ENCODE measurements at regions not wholly inside any gene's neighbourhood (a gene's known extent, or its start where the extent isn't known, plus 50 kb on each side); places are given as distances from the start of the nearest gene placed in this dataset.

- intact Hi-C loops (cut with micrococcal nuclease; ENCODE audit: unreplicated experiment), result no loop called here
- no peaks in the 10 kb centered on the region for H3K9me2 ChIP-seq (ENCODE audit: insufficient read depth, low read length)
- H3K9me3 ChIP-seq (ENCODE audit: low read length), result no peaks in the 10 kb centered on the region
- H3K4me1 ChIP-seq (ENCODE audit: insufficient read depth, low read length, poor library complexity, severe bottlenecking), result no peaks in the 10 kb centered on the region
- no peak overlapping the region for H3K4me2 ChIP-seq (ENCODE audit: low read length)
- no peak overlapping the region for H2AFZ ChIP-seq (ENCODE audit: low read length)
- H3K36me3 ChIP-seq (ENCODE audit: insufficient read depth, low read length), result no peaks in the 10 kb centered on the region
- H3K4me3 ChIP-seq (ENCODE audit: low read depth, low read length, poor library complexity, severe bottlenecking), result no peak overlapping the region
- no peaks in the 10 kb centered on the region for H3K79me2 ChIP-seq (ENCODE audit: insufficient read depth, low read depth, low read length)
- ChIA-PET CTCF (ENCODE audit: unreplicated experiment) (no interaction called here), POLR2A (no interaction called here)
- TF ChIP-seq EZH2phosphoT487 (IDR thresholded peaks at IDR 0.05; ENCODE audit: borderline replicate concordance, low read depth, low read length) (no peak), CTCF (conservative IDR thresholded peaks at IDR 0.05; ENCODE audit: low read length) (no peak)
- DNase-seq (ENCODE audit: low spot score), result no peak
- H3K27ac ChIP-seq (ENCODE audit: low read depth, low read length, poor library complexity, severe bottlenecking), result no peak overlapping the region
- H4K20me1 ChIP-seq (ENCODE audit: insufficient read depth, low read length), result no peaks in the 10 kb centered on the region
- BruUV-seq (replicated peaks), result no TSS peak
Measured at GRCh38 chr1:168386492-168386891, 105.8 kb downstream of the TBX19 start.

- CTCF ChIA-PET (ENCODE audit: unreplicated experiment), result no interaction called here
- no peaks in the 10 kb centered on the region for H3K36me3 ChIP-seq (ENCODE audit: insufficient read depth, low read length)
- no peak for DNase-seq (ENCODE audit: low spot score)
- no peaks in the 10 kb centered on the region for H3K9me2 ChIP-seq (ENCODE audit: insufficient read depth, low read length)
- H3K4me2 ChIP-seq (ENCODE audit: low read length), result no peak overlapping the region
- intact Hi-C loops (cut with micrococcal nuclease; ENCODE audit: unreplicated experiment), result no loop called here
- no peak overlapping the region for H3K27ac ChIP-seq (ENCODE audit: low read depth, low read length, poor library complexity, severe bottlenecking)
- TF ChIP-seq CTCF (conservative IDR thresholded peaks at IDR 0.05; ENCODE audit: low read length) (no peak; the same call in 1 of the 2 replicates), EZH2phosphoT487 (IDR thresholded peaks at IDR 0.05; ENCODE audit: borderline replicate concordance, low read depth, low read length) (no peak)
- no peaks in the 10 kb centered on the region for H3K9me3 ChIP-seq (ENCODE audit: low read length)
- no TSS peak for BruUV-seq (replicated peaks)
- H3K4me1 ChIP-seq (ENCODE audit: insufficient read depth, low read length, poor library complexity, severe bottlenecking), result no peaks in the 10 kb centered on the region
- no peaks in the 10 kb centered on the region for H4K20me1 ChIP-seq (ENCODE audit: insufficient read depth, low read length)
- no peak overlapping the region for H3K4me3 ChIP-seq (ENCODE audit: low read depth, low read length, poor library complexity, severe bottlenecking)
- no peak overlapping the region for H2AFZ ChIP-seq (ENCODE audit: low read length)
- H3K79me2 ChIP-seq (ENCODE audit: insufficient read depth, low read depth, low read length), result no peaks in the 10 kb centered on the region
- POLR2A ChIA-PET, result interaction anchor here (0.8 kb wide), 1 partner anchor 16 kb away, joined by 3 read pairs; no protein-coding TSS in a partner anchor
Measured at GRCh38 chr1:168381850-168382249, 101.2 kb downstream of the TBX19 start.

GRCh38 chr1:168380945-168381344, 100.3 kb downstream of the TBX19 start:
- Histone ChIP-seq H3K36me3 (ENCODE audit: insufficient read depth, low read length) (no peaks in the 10 kb centered on the region), H4K20me1 (ENCODE audit: insufficient read depth, low read length) (no peaks in the 10 kb centered on the region), H3K4me1 (ENCODE audit: insufficient read depth, low read length, poor library complexity, severe bottlenecking) (no peaks in the 10 kb centered on the region), H3K9me2 (ENCODE audit: insufficient read depth, low read length) (no peaks in the 10 kb centered on the region), H2AFZ (ENCODE audit: low read length) (no peak overlapping the region), H3K27ac (ENCODE audit: low read depth, low read length, poor library complexity, severe bottlenecking) (no peak overlapping the region), H3K79me2 (ENCODE audit: insufficient read depth, low read depth, low read length) (no peaks in the 10 kb centered on the region), H3K4me2 (ENCODE audit: low read length) (no peak overlapping the region), H3K4me3 (ENCODE audit: low read depth, low read length, poor library complexity, severe bottlenecking) (no peak overlapping the region), H3K9me3 (ENCODE audit: low read length) (no peaks in the 10 kb centered on the region)
- DNase-seq (ENCODE audit: low spot score), result no peak
- intact Hi-C loops (cut with micrococcal nuclease; ENCODE audit: unreplicated experiment), result no loop called here
- TF ChIP-seq EZH2phosphoT487 (IDR thresholded peaks at IDR 0.05; ENCODE audit: borderline replicate concordance, low read depth, low read length), result no peak
- TF ChIP-seq CTCF (conservative IDR thresholded peaks at IDR 0.05; ENCODE audit: low read length), result no peak
- BruUV-seq (replicated peaks), result no TSS peak
- POLR2A ChIA-PET, result no interaction called here
- CTCF ChIA-PET (ENCODE audit: unreplicated experiment), result no interaction called here

Measured in OCI-LY7 (cell line).